ENCODE measurements at regions not wholly inside any gene's neighbourhood (a gene's known extent, or its start where the extent isn't known, plus 50 kb on each side); places are given as distances from the start of the nearest gene placed in this dataset.

- no peak for DNase-seq (ENCODE audit: low spot score)
- TF ChIP-seq CTCF (IDR thresholded peaks at IDR 0.05): no peak
- no peak for ATAC-seq (ENCODE audit: low FRiP score)
These were observed 57.4 kb upstream of the CCDC167 start for GRCh38 chr6:37556881-37557644.

GRCh38 chr6:37555040-37555781 is 55.5 kb upstream of the CCDC167 start:
- ATAC-seq (ENCODE audit: low FRiP score) (no peak), DNase-seq (ENCODE audit: low spot score) (no peak)
- no peak for TF ChIP-seq CTCF (IDR thresholded peaks at IDR 0.05)

- DNase-seq (ENCODE audit: low spot score) (no peak), ATAC-seq (ENCODE audit: low FRiP score) (no peak)
- no peak for TF ChIP-seq CTCF (IDR thresholded peaks at IDR 0.05)
These were observed 54.8 kb upstream of the CCDC167 start for GRCh38 chr6:37554480-37554819.

- no peak for TF ChIP-seq CTCF (IDR thresholded peaks at IDR 0.05)
- ATAC-seq (ENCODE audit: low FRiP score) (no peak), DNase-seq (ENCODE audit: low spot score) (no peak)
These were observed 52.6 kb upstream of the CCDC167 start for GRCh38 chr6:37552267-37552666.

- ATAC-seq (ENCODE audit: low FRiP score) (no peak), DNase-seq (ENCODE audit: low spot score) (no peak)
- TF ChIP-seq CTCF (IDR thresholded peaks at IDR 0.05): no peak
These were observed 52.2 kb upstream of the CCDC167 start for GRCh38 chr6:37551867-37552266.

- TF ChIP-seq CTCF (IDR thresholded peaks at IDR 0.05): no peak
- ATAC-seq (ENCODE audit: low FRiP score) (no peak), DNase-seq (ENCODE audit: low spot score) (no peak)
These were observed 51.8 kb upstream of the CCDC167 start for GRCh38 chr6:37551446-37551845.

- no peak for TF ChIP-seq CTCF (IDR thresholded peaks at IDR 0.05)
- ATAC-seq (ENCODE audit: low FRiP score): no peak
These were observed 51.3 kb upstream of the CCDC167 start for GRCh38 chr6:37551002-37551401.

More at GRCh38 chr6:37551002-37551401, 51.3 kb upstream of the CCDC167 start:
- no peak for DNase-seq (ENCODE audit: low spot score)
